HG03520 (cell line): ENCODE measurements at regions not wholly inside any gene's neighbourhood (a gene's known extent, or its start where the extent isn't known, plus 50 kb on each side); places are given as distances from the start of the nearest gene placed in this dataset.

Experiments used
- ATAC-seq: cut with Tn5 transposase; IDR thresholded peaks from one replicate; pipeline ENCODE4 v1.9.1; 2021; ENCODE audit warnings: mild to moderate bottlenecking, moderate library complexity; ENCODE audit not compliant: unreplicated experiment

- no peak for ATAC-seq
Observed at GRCh38 chr20:40494248-40494647, 194.8 kb downstream of the MAFB start.

GRCh38 chr20:40493549-40493948 is 195.5 kb downstream of the MAFB start:
- no peak for ATAC-seq

- no peak for ATAC-seq
Observed at GRCh38 chr20:40493071-40493470, 196.0 kb downstream of the MAFB start.

- ATAC-seq, result no peak
Observed at GRCh38 chr20:40491009-40491590, 197.9 kb downstream of the MAFB start.

- no peak for ATAC-seq
Observed at GRCh38 chr20:40489886-40490285, 199.2 kb downstream of the MAFB start.

GRCh38 chr20:40488401-40488800 is 200.6 kb downstream of the MAFB start:
- ATAC-seq, result no peak

- no peak for ATAC-seq
Observed at GRCh38 chr20:40486297-40486696, 202.7 kb downstream of the MAFB start.

- no peak for ATAC-seq
Observed at GRCh38 chr20:40481743-40482458, 207.1 kb downstream of the MAFB start.

GRCh38 chr20:40481337-40481736 is 207.7 kb downstream of the MAFB start:
- ATAC-seq, result no peak

GRCh38 chr20:40477805-40478204 is 211.2 kb downstream of the MAFB start:
- ATAC-seq, result no peak

GRCh38 chr20:40476461-40476860 is 212.6 kb downstream of the MAFB start:
- no peak for ATAC-seq

- ATAC-seq, result no peak
Observed at GRCh38 chr20:40472905-40473304, 216.1 kb downstream of the MAFB start.

GRCh38 chr20:40471261-40471629 is 217.8 kb downstream of the MAFB start:
- no peak for ATAC-seq

GRCh38 chr20:40470445-40471260 is 218.4 kb downstream of the MAFB start:
- ATAC-seq, result no peak

- ATAC-seq, result no peak
Observed at GRCh38 chr20:40468759-40469158, 220.3 kb downstream of the MAFB start.

GRCh38 chr20:40467703-40468411 is 221.2 kb downstream of the MAFB start:
- ATAC-seq, result no peak

GRCh38 chr20:40467067-40467466 is 222.0 kb downstream of the MAFB start:
- ATAC-seq, result no peak

- no peak for ATAC-seq
Observed at GRCh38 chr20:40464731-40465208, 224.3 kb downstream of the MAFB start.

- ATAC-seq, result no peak
Observed at GRCh38 chr20:40463171-40463570, 225.9 kb downstream of the MAFB start.

GRCh38 chr20:40462566-40462965 is 226.5 kb downstream of the MAFB start:
- no peak for ATAC-seq

GRCh38 chr20:40459299-40459698 is 229.7 kb downstream of the MAFB start:
- ATAC-seq, result no peak
